Posterior cingulate gyrus (tissue), 11 donors: ENCODE measurements at regions not wholly inside any gene's neighbourhood (a gene's known extent, or its start where the extent isn't known, plus 50 kb on each side); places are given as distances from the start of the nearest gene placed in this dataset.
A peak's percentile ranks its signal among the peaks of the same experiment; 100 is the strongest.

ENCODE experiments used
- DNase-seq, 10 donors: peaks; one replicate each; pipeline versions ENCODE4 v3.0.0 to v3.0.0-alpha.2; 2020 to 2021; ENCODE audit warnings: mixed read lengths in 3 of 10
- intact Hi-C: fragments of 100-400 bp; cut with DNase I; formaldehyde crosslinking; loops from one replicate; pipeline ENCODE4 v1.15.1; 2023

DNA sequence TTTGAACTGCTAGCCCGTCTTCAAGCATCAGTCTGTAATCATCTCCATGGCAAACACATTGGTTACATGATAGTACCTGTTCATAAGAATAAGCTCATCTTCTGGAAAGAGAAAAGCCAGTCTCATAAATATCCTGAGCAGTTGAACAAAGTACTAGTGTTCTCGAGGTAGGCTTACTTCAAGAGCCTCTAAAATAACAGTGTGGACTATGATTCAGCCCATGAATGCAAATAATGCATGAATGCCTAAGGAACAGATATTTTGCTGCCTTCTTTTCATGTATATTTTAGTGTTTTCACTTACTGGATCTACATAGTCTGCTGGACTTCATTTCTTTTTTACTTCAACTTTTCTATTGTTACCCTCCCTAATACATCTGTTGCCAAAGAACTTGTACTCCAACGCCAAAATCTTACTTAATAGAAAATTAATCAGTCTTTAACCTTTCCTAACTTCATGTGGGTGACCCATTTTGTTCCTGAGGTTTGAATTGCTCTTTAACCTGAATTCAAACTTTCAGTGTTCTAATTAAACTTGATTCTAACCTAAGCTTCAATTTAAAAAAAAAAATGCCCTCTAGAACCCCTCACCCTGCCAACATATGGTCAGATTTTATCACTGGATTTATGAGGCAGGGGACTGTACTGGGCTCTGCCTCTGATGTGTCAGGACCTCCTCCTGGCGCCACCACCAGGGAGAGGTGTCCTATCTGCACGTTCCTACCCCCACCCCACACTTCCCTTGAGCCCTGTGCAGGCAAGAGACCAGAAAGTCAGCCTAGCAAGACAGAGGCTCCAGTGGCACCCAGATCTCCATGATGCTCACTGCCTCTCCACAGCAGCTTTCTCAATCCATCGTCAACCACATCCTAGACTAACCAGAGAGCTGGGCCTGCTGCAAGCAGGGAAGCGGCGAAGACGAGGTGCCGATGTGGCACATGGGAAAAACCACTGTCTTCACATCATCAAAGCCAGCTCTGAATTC is 264.7 kb upstream of the ID2 start:
- intact Hi-C loops, result no loop called here
- no peak for DNase-seq

DNA sequence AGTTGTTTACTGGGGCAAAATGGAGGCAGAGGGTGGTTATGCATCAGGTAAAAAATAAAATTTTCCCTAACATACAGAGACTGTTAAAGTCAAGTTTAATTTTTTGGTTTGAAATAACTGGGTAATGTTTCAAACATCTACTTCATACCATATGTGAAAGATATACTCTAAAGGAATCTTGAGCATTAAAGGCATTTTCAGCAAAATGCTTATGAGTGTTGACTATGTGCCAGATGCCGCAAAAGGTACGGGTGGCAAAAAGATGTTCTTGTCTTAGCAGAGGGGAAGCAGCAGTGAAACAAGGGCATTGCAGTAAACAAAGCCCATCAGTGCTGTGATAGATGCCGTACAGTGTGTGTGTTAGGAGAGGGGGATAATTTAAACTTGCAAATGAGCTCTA is 263.1 kb upstream of the ID2 start:
- no peak for DNase-seq
- intact Hi-C loops, result no loop called here

DNA sequence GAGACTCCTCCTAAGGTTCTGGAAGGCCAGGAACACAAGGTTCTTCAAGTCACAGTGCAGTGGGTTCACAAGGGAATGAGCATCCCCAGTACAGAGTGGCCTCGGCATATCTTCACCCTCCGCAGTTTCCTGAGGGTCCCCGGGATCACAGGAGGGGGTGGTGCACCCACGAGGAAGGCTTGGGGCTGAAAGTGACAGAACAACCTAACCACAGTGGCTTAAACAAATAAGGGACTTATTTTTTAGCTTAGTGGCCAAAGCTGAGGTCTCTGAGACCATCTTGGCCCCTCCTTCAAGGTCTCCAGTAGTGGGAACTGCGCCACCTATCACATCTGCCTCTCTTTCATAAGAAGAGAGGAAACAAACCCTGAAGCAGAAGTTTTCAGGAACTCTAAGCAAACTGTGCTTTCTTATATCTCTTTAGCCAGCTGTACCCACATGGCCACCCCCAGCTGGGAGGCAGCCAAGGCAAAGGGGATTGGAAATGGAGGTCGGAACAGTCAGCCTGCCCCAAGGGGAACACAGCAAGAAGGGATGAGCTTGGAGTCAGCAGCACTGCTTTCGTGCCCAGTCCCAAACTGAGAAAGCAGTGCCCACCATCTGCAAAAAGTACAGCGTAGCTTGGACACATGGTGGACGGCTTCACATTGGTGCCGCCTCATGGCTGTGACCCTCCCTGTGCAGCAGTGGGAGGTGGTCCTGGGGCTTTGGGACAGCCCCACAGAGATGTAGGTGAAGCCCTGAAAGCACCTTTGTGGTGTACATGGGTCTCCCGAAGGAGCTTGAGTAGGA is 260.0 kb upstream of the ID2 start:
- DNase-seq, result no peak
- intact Hi-C loops, result no loop called here

GRCh38 chr2:8422450-8422800 is 259.4 kb upstream of the ID2 start:
- no peak for DNase-seq
- intact Hi-C loops, result no loop called here

GRCh38 chr2:8424997-8425900 is 256.6 kb upstream of the ID2 start:
- DNase-seq, result no peak
- intact Hi-C loops, result no loop called here

- DNase-seq, result no peak
- intact Hi-C loops, result no loop called here
Observed at GRCh38 chr2:8426550-8426949, 255.3 kb upstream of the ID2 start.

DNA sequence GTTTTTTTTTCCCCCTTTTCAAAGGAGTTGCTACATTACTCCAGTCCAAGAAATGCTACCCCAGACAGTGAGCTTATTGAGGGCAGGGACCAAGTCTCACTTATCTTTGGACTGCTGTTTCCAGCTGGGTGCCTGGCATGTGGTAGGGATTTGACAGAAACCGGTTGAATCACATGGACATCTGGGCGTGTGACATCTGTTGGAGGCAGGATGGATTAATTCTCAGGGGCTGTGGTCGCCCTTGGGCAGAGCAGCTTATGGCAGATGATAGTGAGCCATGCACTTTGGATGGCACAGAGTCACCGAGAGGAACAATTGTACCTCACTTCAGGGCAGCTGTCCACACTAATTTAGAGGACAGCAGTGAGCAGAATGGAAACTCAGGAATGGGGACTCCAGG is 254.6 kb upstream of the ID2 start:
- intact Hi-C loops, result no loop called here
- no peak for DNase-seq

DNA sequence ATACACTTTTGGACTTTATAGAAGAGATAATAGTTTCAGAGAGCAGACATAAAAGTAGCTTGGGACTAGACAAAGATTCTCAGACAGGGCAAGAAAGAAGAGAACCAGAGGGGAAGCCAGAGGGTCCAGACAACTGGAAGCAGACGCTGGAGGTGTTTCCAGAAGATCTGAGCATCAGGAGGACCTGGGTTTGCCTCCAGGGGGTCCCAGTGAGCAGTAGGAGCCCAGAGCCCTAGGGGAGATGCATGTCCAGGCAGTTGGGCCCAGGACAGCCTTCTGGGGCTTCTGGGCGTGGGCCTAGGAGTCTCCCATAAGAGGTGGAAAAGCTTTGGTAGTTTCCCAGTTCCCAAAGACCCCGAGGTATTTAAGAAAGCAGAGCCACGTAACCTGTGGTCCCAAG is 251.2 kb upstream of the ID2 start:
- DNase-seq, result no peak
- intact Hi-C loops, result no loop called here

DNA sequence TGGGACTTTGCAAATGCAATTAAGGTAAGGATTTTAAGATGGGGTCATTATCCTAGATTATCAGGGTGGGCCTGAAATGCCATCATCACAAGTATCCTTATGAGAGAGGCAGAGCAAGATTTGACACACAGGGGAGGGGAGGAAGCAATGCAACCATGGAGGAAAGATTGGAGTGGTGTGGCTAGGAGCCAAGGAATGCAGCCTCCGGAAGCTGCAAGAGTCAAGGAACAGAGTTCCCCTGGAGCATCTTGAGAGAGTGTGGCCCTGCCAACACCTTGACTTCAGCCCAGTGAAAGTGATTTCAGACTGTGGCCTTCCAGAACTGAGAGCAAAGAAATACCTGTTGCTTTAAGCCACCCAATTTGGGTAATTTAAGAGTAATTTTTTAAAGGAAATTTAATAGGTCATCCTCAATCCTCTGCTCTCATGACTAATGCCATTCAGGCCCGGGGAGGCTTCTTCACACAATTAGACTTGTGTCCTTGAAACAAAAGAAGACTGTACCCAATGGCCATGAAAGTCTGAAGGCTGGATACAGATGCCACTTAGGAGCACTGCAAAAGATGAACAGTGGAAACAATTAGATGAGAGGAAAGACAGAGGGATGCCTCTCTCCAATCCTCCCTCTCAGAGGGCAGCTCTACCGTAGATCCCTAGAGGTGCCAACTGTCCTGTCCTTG is 250.3 kb upstream of the ID2 start:
- intact Hi-C loops, result no loop called here
- DNase-seq, result no peak

DNA sequence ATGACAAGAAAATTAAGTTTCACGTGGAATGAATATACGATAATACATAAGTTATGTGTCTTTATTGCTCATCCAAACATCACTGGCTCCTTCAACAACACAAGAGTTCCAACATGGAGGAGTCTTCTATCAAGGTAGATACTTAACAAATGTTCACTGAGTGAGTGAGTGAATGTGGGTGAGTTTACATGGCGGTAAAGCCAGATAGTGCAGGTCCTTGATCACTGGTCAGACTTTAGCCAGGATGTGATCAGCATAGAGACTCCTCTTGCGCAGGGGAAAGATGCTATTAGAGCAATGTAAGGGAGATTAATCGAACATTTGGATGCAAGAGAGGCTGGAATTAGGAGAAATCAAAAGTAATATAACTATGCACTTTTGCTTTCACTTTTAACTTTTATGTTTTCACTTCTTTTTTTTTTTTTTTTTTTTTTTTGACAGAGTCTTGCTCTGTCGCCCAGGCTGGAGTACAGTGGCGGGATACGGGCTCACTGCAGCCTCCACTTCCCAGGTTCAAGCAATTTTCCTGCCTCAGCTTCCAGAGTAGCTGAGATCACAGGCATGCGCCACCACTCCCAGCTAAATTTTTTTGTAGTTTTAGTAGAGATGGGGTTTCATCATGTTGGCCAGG is 249.0 kb upstream of the ID2 start:
- intact Hi-C loops, result no loop called here
- DNase-seq, result no peak

- intact Hi-C loops, result no loop called here
- no peak for DNase-seq
Observed at GRCh38 chr2:8433390-8433789, 248.5 kb upstream of the ID2 start.

DNA sequence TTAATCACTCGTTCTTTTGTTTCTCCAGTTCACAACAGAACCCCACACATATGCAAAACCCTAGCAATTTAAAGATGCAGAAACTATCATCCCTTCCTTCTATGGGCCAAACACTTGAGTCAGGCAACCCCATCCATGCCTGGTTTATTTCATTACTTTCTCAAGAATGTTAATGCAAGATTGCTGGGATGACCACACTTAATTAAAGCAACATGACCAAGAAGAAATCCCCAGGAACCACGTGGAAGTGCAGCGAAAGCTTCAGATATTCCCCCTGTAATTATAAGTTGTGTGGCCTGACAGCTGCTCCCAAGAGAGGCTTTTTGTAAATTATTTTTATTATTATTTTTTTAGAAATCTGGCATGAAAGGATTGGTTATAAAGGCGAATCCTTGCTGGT is 246.2 kb upstream of the ID2 start:
- intact Hi-C loops, result no loop called here
- no peak for DNase-seq

DNA sequence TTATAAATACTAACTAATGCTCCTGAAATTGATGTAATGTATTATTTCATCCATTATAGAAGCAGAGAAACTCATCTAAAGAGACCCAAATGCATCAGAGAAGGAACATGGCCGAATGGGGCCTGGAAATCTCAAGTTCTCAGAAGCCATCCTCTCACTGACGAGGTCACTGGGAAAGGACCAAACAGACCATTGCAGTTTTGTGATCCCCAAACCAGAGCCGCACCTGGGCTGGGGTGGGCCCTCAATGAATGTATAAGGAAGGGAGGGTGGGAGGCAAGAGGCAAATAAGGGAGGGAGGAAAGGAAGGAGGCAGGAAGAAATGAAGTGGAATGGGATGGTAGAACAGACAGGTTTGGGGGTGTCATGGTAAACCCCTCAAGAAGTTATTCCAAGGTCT is 245.3 kb upstream of the ID2 start:
- no peak for DNase-seq
- intact Hi-C loops, result no loop called here

- no peak for DNase-seq
- intact Hi-C loops, result no loop called here
Observed at GRCh38 chr2:8437228-8437948, 244.5 kb upstream of the ID2 start.

- intact Hi-C loops, result no loop called here
- DNase-seq, result no peak
Observed at GRCh38 chr2:8437949-8438400, 243.9 kb upstream of the ID2 start.

GRCh38 chr2:8438476-8438875 is 243.4 kb upstream of the ID2 start:
- intact Hi-C loops, result no loop called here
- peak in 2 of 10 donors; percentile 61 to 87 for DNase-seq

GRCh38 chr2:8438996-8439395 is 242.9 kb upstream of the ID2 start:
- intact Hi-C loops, result no loop called here
- peak in 1 of 10 donors; percentile 49 for DNase-seq

GRCh38 chr2:8440029-8440778 is 241.7 kb upstream of the ID2 start:
- DNase-seq, result peak in 1 of 10 donors; percentile 20
- intact Hi-C loops, result no loop called here
